HFFc6 (cell line): ENCODE measurements at regions not wholly inside any gene's neighbourhood (a gene's known extent, or its start where the extent isn't known, plus 50 kb on each side); places are given as distances from the start of the nearest gene placed in this dataset.

Experiments used
- DNase-seq: peaks from one replicate; pipeline ENCODE4 v3.0.0-alpha.2; 2018
- H3K27ac Mint-ChIP-seq: 2 replicates; pipeline ENCODE4 v1.8.0; 2020; ENCODE audit warnings: mild to moderate bottlenecking, mixed read lengths
- H3K27me3 Mint-ChIP-seq: 2 replicates; pipeline ENCODE4 v1.8.0; 2021; ENCODE audit warnings: mild to moderate bottlenecking, moderate library complexity, mixed read lengths; ENCODE audit not compliant: insufficient read depth
- H3K36me3 Mint-ChIP-seq: 2 replicates; pipeline ENCODE4 v1.8.0; 2021; ENCODE audit warnings: low read depth, mixed read lengths
- H3K4me1 Mint-ChIP-seq: 2 replicates; pipeline ENCODE4 v1.8.0; 2020; ENCODE audit warnings: low read depth, mixed read lengths
- H3K4me3 Mint-ChIP-seq: 2 replicates; pipeline ENCODE4 v1.8.0; 2020; ENCODE audit warnings: mild to moderate bottlenecking, moderate library complexity, mixed read lengths
- H3K9me3 Mint-ChIP-seq: 2 replicates; pipeline ENCODE4 v1.8.0; 2020; ENCODE audit warnings: mild to moderate bottlenecking, mixed read lengths
- TF ChIP-seq, protein P1 (sequence below): fragments of 200-600 bp; sonication (generic); IDR thresholded peaks from 2 replicates; pipeline ENCODE4 v1.5.0; 2021; ENCODE audit warnings: antibody characterized with exemption, mild to moderate bottlenecking

DNA sequence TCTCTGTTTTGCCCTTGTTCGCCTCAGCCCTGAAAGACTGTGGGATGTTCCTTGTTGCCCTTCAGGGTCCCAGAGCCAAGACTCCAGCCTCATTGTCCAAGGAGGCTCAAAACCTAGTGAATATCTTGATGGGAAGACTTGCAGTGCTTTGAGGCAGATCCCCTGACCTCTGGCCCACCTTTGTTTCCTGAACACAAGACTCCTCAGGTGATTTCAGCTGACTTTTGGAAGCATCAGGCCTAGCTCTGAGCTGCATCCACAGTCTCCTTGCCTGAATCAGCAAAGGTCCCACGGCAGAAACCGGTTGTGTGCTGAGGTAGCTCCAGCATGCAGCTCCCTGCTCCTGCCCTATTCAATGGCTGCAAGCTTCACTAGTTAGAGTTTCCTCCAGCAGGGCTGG lies 159.3 kb upstream of the B3GAT1 start:
- H3K27me3 Mint-ChIP-seq: no peaks in the 10 kb centered on the region; the same call in 1 of the 2 replicates
- H3K4me3 Mint-ChIP-seq: no peak overlapping the region
- no peak for DNase-seq
- H3K4me1 Mint-ChIP-seq: no peaks in the 10 kb centered on the region
- H3K36me3 Mint-ChIP-seq: no peaks in the 10 kb centered on the region
- TF ChIP-seq, protein P1, sequence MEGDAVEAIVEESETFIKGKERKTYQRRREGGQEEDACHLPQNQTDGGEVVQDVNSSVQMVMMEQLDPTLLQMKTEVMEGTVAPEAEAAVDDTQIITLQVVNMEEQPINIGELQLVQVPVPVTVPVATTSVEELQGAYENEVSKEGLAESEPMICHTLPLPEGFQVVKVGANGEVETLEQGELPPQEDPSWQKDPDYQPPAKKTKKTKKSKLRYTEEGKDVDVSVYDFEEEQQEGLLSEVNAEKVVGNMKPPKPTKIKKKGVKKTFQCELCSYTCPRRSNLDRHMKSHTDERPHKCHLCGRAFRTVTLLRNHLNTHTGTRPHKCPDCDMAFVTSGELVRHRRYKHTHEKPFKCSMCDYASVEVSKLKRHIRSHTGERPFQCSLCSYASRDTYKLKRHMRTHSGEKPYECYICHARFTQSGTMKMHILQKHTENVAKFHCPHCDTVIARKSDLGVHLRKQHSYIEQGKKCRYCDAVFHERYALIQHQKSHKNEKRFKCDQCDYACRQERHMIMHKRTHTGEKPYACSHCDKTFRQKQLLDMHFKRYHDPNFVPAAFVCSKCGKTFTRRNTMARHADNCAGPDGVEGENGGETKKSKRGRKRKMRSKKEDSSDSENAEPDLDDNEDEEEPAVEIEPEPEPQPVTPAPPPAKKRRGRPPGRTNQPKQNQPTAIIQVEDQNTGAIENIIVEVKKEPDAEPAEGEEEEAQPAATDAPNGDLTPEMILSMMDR: no peak
- no peak overlapping the region for H3K27ac Mint-ChIP-seq
- H3K9me3 Mint-ChIP-seq: peaks cover 56% of the 10 kb centered on the region

DNA sequence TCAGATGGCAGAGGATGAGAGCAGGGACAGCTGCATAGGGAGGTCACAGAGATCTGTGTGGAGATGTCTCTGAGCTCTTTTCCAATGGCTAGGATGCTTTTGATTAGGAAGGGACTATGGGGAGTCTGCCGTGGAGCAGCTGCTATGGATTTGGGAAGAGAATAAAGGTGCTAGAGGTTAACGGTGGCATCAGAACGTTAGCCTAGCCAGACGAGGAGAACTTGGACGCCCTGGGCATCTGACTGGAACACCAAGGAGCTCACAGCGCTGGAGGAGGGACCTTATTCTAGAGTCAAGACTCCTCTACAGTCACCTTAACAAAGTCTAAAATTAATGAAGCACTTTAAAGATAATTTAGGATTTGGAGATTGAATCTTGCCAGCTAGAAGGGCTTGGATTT lies 157.2 kb upstream of the B3GAT1 start:
- Mint-ChIP-seq H3K4me3 (no peak overlapping the region), H3K4me1 (no peaks in the 10 kb centered on the region), H3K27ac (no peak overlapping the region), H3K27me3 (no peaks in the 10 kb centered on the region), H3K36me3 (no peaks in the 10 kb centered on the region), H3K9me3 (peaks cover 36% of the 10 kb centered on the region)
- TF ChIP-seq, protein P1: no peak
- DNase-seq: no peak

DNA sequence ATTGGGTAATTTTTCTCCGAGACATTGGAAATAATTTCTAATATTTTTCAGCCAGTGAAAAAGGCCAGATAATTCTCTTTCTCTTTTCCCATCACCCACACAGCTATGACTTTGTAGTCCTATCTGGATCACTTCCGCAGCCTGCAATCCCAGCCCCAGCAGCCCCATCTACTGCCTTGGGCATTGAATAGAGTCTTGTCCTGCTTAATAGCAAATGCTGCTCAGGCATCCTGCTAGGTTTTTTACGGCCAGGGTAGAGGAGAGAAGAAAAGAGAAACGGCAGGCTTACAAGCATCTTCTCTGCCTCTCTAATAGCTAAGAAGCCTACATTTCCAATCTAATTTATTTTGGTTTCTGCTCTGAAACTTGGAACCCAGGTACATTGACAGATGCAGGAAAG lies 154.3 kb upstream of the B3GAT1 start:
- Mint-ChIP-seq H3K4me1 (no peaks in the 10 kb centered on the region), H3K36me3 (no peaks in the 10 kb centered on the region), H3K27me3 (peaks cover 4% of the 10 kb centered on the region; the same call in 1 of the 2 replicates), H3K4me3 (no peak overlapping the region), H3K9me3 (peaks cover 33% of the 10 kb centered on the region), H3K27ac (no peak overlapping the region)
- TF ChIP-seq, protein P1: no peak
- DNase-seq: no peak

DNA sequence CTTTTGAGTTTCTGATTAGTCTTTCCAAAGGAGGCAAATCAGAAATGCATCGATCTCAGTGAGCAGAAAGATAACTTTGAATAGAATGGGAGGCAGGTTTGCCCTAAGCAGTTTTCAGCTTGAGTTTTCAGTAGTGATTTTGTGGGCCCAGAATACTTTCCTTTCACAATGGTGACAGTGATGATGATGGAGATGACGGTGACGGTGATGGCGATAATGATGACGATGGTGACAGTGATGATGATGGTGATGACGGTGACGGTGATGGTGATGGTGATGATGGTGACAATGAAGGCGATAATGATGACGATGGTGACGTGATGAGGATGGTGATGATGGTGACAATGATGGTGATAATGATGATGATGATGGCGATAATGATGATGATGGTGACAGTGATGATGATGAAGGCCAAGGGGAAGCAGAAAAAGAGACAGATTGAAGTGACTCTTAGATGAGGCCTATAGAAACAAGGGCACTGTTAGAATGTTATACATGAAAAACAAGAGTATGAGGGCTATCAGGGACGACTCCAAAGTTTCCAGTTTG lies 153.4 kb upstream of the B3GAT1 start:
- peaks cover 35% of the 10 kb centered on the region for H3K9me3 Mint-ChIP-seq
- H3K27me3 Mint-ChIP-seq: peaks cover 4% of the 10 kb centered on the region; the same call in 1 of the 2 replicates
- H3K4me3 Mint-ChIP-seq: no peak overlapping the region
- TF ChIP-seq, protein P1: no peak
- no peaks in the 10 kb centered on the region for H3K36me3 Mint-ChIP-seq
- H3K4me1 Mint-ChIP-seq: no peaks in the 10 kb centered on the region
- DNase-seq: no peak
- no peak overlapping the region for H3K27ac Mint-ChIP-seq

DNA sequence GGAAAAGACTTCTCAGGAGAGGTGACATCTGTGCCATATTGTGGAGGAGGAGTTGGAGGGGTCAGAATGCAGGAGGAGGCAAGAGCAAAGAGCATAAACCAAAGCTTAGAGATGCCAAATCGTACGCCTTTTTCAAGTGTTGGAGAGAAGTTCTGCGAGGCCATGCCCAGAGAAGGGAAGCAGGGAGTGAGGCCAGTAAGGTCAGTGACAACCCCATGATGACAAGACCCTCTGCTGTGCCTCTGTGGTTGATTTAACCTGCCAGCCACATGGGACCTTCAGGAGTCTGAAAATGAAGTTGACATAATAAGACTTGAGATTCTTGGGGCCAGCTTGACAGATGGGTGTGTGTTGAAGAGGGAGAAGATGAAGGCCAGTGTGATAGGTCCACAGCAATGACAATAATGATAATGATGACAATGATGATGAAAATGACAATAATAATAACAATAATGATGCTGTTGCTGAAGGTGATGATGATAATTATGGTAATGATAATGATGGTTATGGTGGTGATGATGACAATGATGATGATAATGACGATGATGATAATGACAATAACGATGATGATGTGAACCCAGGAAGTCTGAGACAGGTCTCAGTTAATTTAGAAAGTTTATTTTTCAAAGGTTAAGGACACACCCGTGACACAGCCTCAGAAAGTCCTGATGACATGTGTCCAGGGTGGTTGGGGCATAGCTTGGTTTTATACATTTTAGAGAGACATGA lies 152.6 kb upstream of the B3GAT1 start:
- TF ChIP-seq, protein P1: no peak
- Mint-ChIP-seq H3K4me3 (no peak overlapping the region), H3K9me3 (peaks cover 37% of the 10 kb centered on the region), H3K27me3 (peaks cover 4% of the 10 kb centered on the region; the same call in 1 of the 2 replicates), H3K4me1 (no peaks in the 10 kb centered on the region), H3K36me3 (no peaks in the 10 kb centered on the region), H3K27ac (no peak overlapping the region)
- no peak for DNase-seq
